ENCODE measurements at regions not wholly inside any gene's neighbourhood (a gene's known extent, or its start where the extent isn't known, plus 50 kb on each side); places are given as distances from the start of the nearest gene placed in this dataset.

GRCh38 chr20:43376831-43377230 lies 80.9 kb upstream of the SRSF6 start:
- Histone ChIP-seq H3K4me2 (ENCODE audit: low read length) (no peak overlapping the region), H3F3A (ENCODE audit: insufficient read depth, low read length) (no peaks in the 10 kb centered on the region)
- TF ChIP-seq EZH2 (IDR thresholded peaks at IDR 0.05; ENCODE audit: borderline replicate concordance, low read length) (no peak), CTCF (IDR thresholded peaks at IDR 0.05; ENCODE audit: low read length) (no peak)

GRCh38 chr20:43375591-43375990 lies 82.1 kb upstream of the SRSF6 start:
- Histone ChIP-seq H3K4me1 (ENCODE audit: insufficient read depth, low read length, severe bottlenecking) (no peaks in the 10 kb centered on the region), H3K79me2 (ENCODE audit: insufficient read depth, low read length) (no peaks in the 10 kb centered on the region), H3F3A (ENCODE audit: insufficient read depth, low read length) (no peaks in the 10 kb centered on the region), H3K9me3 (ENCODE audit: low read length) (no peaks in the 10 kb centered on the region), H3K4me2 (ENCODE audit: low read length) (no peak overlapping the region), H3K9me2 (ENCODE audit: low read depth, low read length) (no peaks in the 10 kb centered on the region), H3K27ac (ENCODE audit: low read depth, low read length, poor library complexity, severe bottlenecking) (no peak overlapping the region), H3K9ac (ENCODE audit: low read length) (no peak overlapping the region), H3K36me3 (ENCODE audit: insufficient read depth, low read length) (no peaks in the 10 kb centered on the region), H3K4me3 (ENCODE audit: low read depth, low read length, poor library complexity, severe bottlenecking) (no peak overlapping the region), H4K20me1 (ENCODE audit: insufficient read depth, low read length) (no peaks in the 10 kb centered on the region), H2AFZ (ENCODE audit: low read length) (no peak overlapping the region), H3K27me3 (ENCODE audit: insufficient read depth, low read length) (no peaks in the 10 kb centered on the region; the same call in 1 of the 2 replicates)
- TF ChIP-seq CTCF (IDR thresholded peaks at IDR 0.05; ENCODE audit: low read length): no peak
- no peak for TF ChIP-seq EZH2 (IDR thresholded peaks at IDR 0.05; ENCODE audit: borderline replicate concordance, low read length)

More at GRCh38 chr20:43376831-43377230, 80.9 kb upstream of the SRSF6 start:
- no peaks in the 10 kb centered on the region; the same call in 1 of the 2 replicates for H3K27me3 ChIP-seq (ENCODE audit: insufficient read depth, low read length)
- H4K20me1 ChIP-seq (ENCODE audit: insufficient read depth, low read length): no peaks in the 10 kb centered on the region
- H3K9ac ChIP-seq (ENCODE audit: low read length): no peak overlapping the region
- no peaks in the 10 kb centered on the region for H3K79me2 ChIP-seq (ENCODE audit: insufficient read depth, low read length)
- no peak overlapping the region for H3K4me3 ChIP-seq (ENCODE audit: low read depth, low read length, poor library complexity, severe bottlenecking)
- no peaks in the 10 kb centered on the region for H3K4me1 ChIP-seq (ENCODE audit: insufficient read depth, low read length, severe bottlenecking)
- no peak overlapping the region for H3K27ac ChIP-seq (ENCODE audit: low read depth, low read length, poor library complexity, severe bottlenecking)
- no peaks in the 10 kb centered on the region for H3K9me3 ChIP-seq (ENCODE audit: low read length)
- no peaks in the 10 kb centered on the region for H3K9me2 ChIP-seq (ENCODE audit: low read depth, low read length)
- H2AFZ ChIP-seq (ENCODE audit: low read length): no peak overlapping the region
- no peaks in the 10 kb centered on the region for H3K36me3 ChIP-seq (ENCODE audit: insufficient read depth, low read length)

- Histone ChIP-seq H3K4me1 (ENCODE audit: insufficient read depth, low read length, severe bottlenecking) (no peaks in the 10 kb centered on the region), H3K9me3 (ENCODE audit: low read length) (no peaks in the 10 kb centered on the region), H3K27ac (ENCODE audit: low read depth, low read length, poor library complexity, severe bottlenecking) (no peak overlapping the region), H3K27me3 (ENCODE audit: insufficient read depth, low read length) (no peaks in the 10 kb centered on the region), H2AFZ (ENCODE audit: low read length) (no peak overlapping the region), H3K36me3 (ENCODE audit: insufficient read depth, low read length) (no peaks in the 10 kb centered on the region), H3K79me2 (ENCODE audit: insufficient read depth, low read length) (no peaks in the 10 kb centered on the region), H3K4me3 (ENCODE audit: low read depth, low read length, poor library complexity, severe bottlenecking) (no peak overlapping the region), H3F3A (ENCODE audit: insufficient read depth, low read length) (no peaks in the 10 kb centered on the region), H3K9me2 (ENCODE audit: low read depth, low read length) (no peaks in the 10 kb centered on the region), H3K4me2 (ENCODE audit: low read length) (no peak overlapping the region), H3K9ac (ENCODE audit: low read length) (no peak overlapping the region), H4K20me1 (ENCODE audit: insufficient read depth, low read length) (no peaks in the 10 kb centered on the region)
- no peak for TF ChIP-seq EZH2 (IDR thresholded peaks at IDR 0.05; ENCODE audit: borderline replicate concordance, low read length)
- no peak for TF ChIP-seq CTCF (IDR thresholded peaks at IDR 0.05; ENCODE audit: low read length)
Observed at GRCh38 chr20:43372051-43372450, 85.6 kb upstream of the SRSF6 start.

Measured in OCI-LY1 (cell line).